K562 (cell line): ENCODE measurements at regions not wholly inside any gene's neighbourhood (a gene's known extent, or its start where the extent isn't known, plus 50 kb on each side); places are given as distances from the start of the nearest gene placed in this dataset.

ENCODE experiments used
- ATAC-seq: fragments of 200-7000 bp; cut with Tn5 transposase; 3 replicates; pipeline ENCODE4 v1.9.1; 2020; ENCODE audit warnings: moderate library complexity
- BruUV-seq: library from RNA; stranded (reverse); fragments of 400-500 nt; replicated peaks from 2 replicates; lab custom pipeline; 2021; lab: Mats Ljungman, UMichigan
- CTCF ChIA-PET: fragments of 300-600 bp; formaldehyde crosslinking; extraction: SDS; loops from one replicate; lab custom pipeline; 2021; ENCODE audit warnings: low intra/inter-chr PET ratio; lab: Yijun Ruan, JAX
- POLR2A ChIA-PET: fragments of 300-600, 350-650 bp; sonication (Branson Sonifier 250); formaldehyde crosslinking; extraction: SDS; loops from one replicate; lab custom pipeline; 2021; ENCODE audit warnings: antibody characterized with exemption, inconsistent platforms; lab: Yijun Ruan, JAX
- DNase-seq, 4 experiments: peaks; one replicate each; pipeline versions ENCODE4 v3.0.0 to v3.0.0-alpha.2; 2011 to 2018; ENCODE audit warnings: low spot score in 3 of 4, mixed read lengths in 3 of 4; ENCODE audit errors: extremely low read depth in 1 of 4
- FAIRE-seq: peaks from 2 replicates; lab custom pipeline; 2011; peaks lifted over from hg19 to GRCh38; lab: Jason Lieb, UNC
- H2AFZ ChIP-seq: 2 replicates; pipeline ENCODE4 v1.6.0; 2011; ENCODE audit warnings: low read depth, low read length, control low read depth, inconsistent platforms
- H3K27ac ChIP-seq: fragments of 200-600 bp; 3 replicates; pipeline ENCODE4 v1.8.0; 2011; ENCODE audit warnings: low read depth, mild to moderate bottlenecking, control low read depth, inconsistent platforms, low read length, moderate library complexity, mixed read lengths; ENCODE audit errors: extremely low read depth
- H3K27me3 ChIP-seq, 2 experiments: fragments of 300-600 bp in 1 of 2; 2 replicates in 1 of 2; 3 replicates in 1 of 2; pipeline versions ENCODE4 v1.6.0 to v1.8.0; 2011; ENCODE audit warnings: inconsistent platforms in 2 of 2, low read length in 2 of 2, mild to moderate bottlenecking in 1 of 2, mixed read lengths in 1 of 2, moderate library complexity in 1 of 2; ENCODE audit not compliant: control insufficient read depth in 2 of 2, insufficient read depth in 2 of 2
- H3K36me3 ChIP-seq: fragments of 300-600 bp; 3 replicates; pipeline ENCODE4 v1.8.0; 2011; ENCODE audit warnings: mild to moderate bottlenecking, low read length, inconsistent platforms; ENCODE audit not compliant: control insufficient read depth, insufficient read depth
- H3K4me1 ChIP-seq, 2 experiments: fragments of 200-600 bp in 1 of 2; replicated peaks in 1 of 2; 2 replicates in 1 of 2; 3 replicates in 1 of 2; pipeline versions ENCODE4 v1.5.1 to v1.8.0; 2011; ENCODE audit warnings: inconsistent platforms in 2 of 2, low read length in 2 of 2, mild to moderate bottlenecking in 1 of 2, mixed read lengths in 1 of 2, moderate library complexity in 1 of 2; ENCODE audit not compliant: control insufficient read depth in 2 of 2, insufficient read depth in 2 of 2
- H3K4me2 ChIP-seq: 2 replicates; pipeline ENCODE4 v1.6.1; 2011; ENCODE audit warnings: low read length, control low read depth, inconsistent platforms, mixed read lengths; ENCODE audit not compliant: insufficient read depth
- H3K4me3 ChIP-seq: fragments of 200-600 bp; sonication (generic), shearing (Covaris generic); 2 replicates; pipeline ENCODE4 v1.5.1; 2016; ENCODE audit warnings: control low read depth, inconsistent platforms
- H3K79me2 ChIP-seq: fragments of 200-600 bp; 3 replicates; pipeline ENCODE4 v1.8.0; 2011; ENCODE audit warnings: low read length, inconsistent platforms; ENCODE audit not compliant: control insufficient read depth, insufficient read depth
- H3K9ac ChIP-seq, 2 experiments: 2 replicates each; pipeline versions ENCODE4 v1.6.0 to v1.6.1; 2011; ENCODE audit warnings: low read depth in 2 of 2, low read length in 2 of 2, control low read depth in 1 of 2, inconsistent platforms in 1 of 2, mild to moderate bottlenecking in 1 of 2, mixed read lengths in 1 of 2; ENCODE audit not compliant: insufficient read depth in 1 of 2
- H3K9me1 ChIP-seq: one replicate; pipeline ENCODE4 v1.6.0; 2011; ENCODE audit warnings: inconsistent platforms, mild to moderate bottlenecking, low read length, moderate library complexity; ENCODE audit not compliant: control insufficient read depth, insufficient read depth
- H3K9me3 ChIP-seq: replicated peaks from 2 replicates; pipeline ENCODE4 v1.5.1; 2011; ENCODE audit warnings: low read depth, low read length, inconsistent platforms; ENCODE audit not compliant: control insufficient read depth, insufficient read depth
- H4K20me1 ChIP-seq: replicated peaks from 2 replicates; pipeline ENCODE4 v1.6.1; 2011; ENCODE audit warnings: low read length, inconsistent platforms, mixed read lengths; ENCODE audit not compliant: control insufficient read depth, insufficient read depth
- AFF4 ChIP-seq: sonication (generic); formaldehyde crosslinking; IDR thresholded peaks from 2 replicates; pipeline ENCODE4 v1.8.0; 2023; ENCODE audit warnings: mild to moderate bottlenecking, missing genetic modification reagents
- ASH1L ChIP-seq: fragments of 450-650 bp; IDR thresholded peaks from 2 replicates; pipeline ENCODE4 v1.6.1; 2018; ENCODE audit warnings: borderline replicate concordance, mild to moderate bottlenecking, low read depth; ENCODE audit not compliant: partially characterized antibody
- DIDO1 ChIP-seq: fragments of 450-650 bp; IDR thresholded peaks from 2 replicates; pipeline ENCODE4 v1.6.1; 2016; ENCODE audit warnings: low read depth, missing biosample characterization, missing genetic modification characterization
- ELK1 ChIP-seq: sonication (generic); formaldehyde crosslinking; IDR thresholded peaks from 2 replicates; pipeline ENCODE4 v1.8.1; 2022; ENCODE audit warnings: missing genetic modification reagents
- HDGF ChIP-seq: fragments of 450-650 bp; IDR thresholded peaks from 2 replicates; pipeline ENCODE4 v1.6.1; 2016
- HMBOX1 ChIP-seq: sonication (generic); IDR thresholded peaks from 2 replicates; pipeline ENCODE4 v1.6.1; 2016
- MEF2A ChIP-seq: IDR thresholded peaks from 2 replicates; pipeline ENCODE4 v1.6.1; 2011; ENCODE audit warnings: low read depth, mild to moderate bottlenecking, low read length, moderate library complexity; ENCODE audit not compliant: control insufficient read depth
- STAT5B ChIP-seq: fragments of 250-450 bp; sonication (Bioruptor Pico); IDR thresholded peaks from 2 replicates; pipeline ENCODE4 v1.8.0; 2021; ENCODE audit warnings: mild to moderate bottlenecking, inconsistent platforms
- TAF7 ChIP-seq: fragments of 450-650 bp; IDR thresholded peaks from 2 replicates; pipeline ENCODE4 v1.6.1; 2016; ENCODE audit warnings: missing genetic modification characterization, missing compliant biosample characterization
- WHSC1 ChIP-seq: IDR thresholded peaks from one replicate; pipeline ENCODE4 v1.6.1; 2012; ENCODE audit warnings: low read length, control low read depth, inconsistent platforms
- ZEB2 ChIP-seq: fragments of 450-650 bp; IDR thresholded peaks from 2 replicates; pipeline ENCODE4 v1.6.1; 2016
- ZHX1 ChIP-seq: fragments of 150-350 bp; conservative IDR thresholded peaks from 2 replicates; pipeline ENCODE4 v1.6.1; 2014; ENCODE audit warnings: low read length
- ZNF232 ChIP-seq: sonication (generic); formaldehyde crosslinking; IDR thresholded peaks from 2 replicates; pipeline ENCODE4 v1.8.0; 2022; ENCODE audit warnings: mild to moderate bottlenecking, missing genetic modification reagents
- ZNF57 ChIP-seq: fragments of 450-650 bp; formaldehyde crosslinking; IDR thresholded peaks from 2 replicates; pipeline ENCODE4 v1.4.0; 2020; ENCODE audit warnings: mild to moderate bottlenecking, moderate library complexity
- in situ Hi-C: fragments of 300-500 bp; cut with MboI; formaldehyde crosslinking; loops from 4 replicates; pipeline ENCODE4 v1.15.0; 2018; ENCODE audit warnings: inconsistent platforms, mixed read lengths
- intact Hi-C: fragments of 100-400 bp; cut with micrococcal nuclease; formaldehyde crosslinking; loops from 2 replicates; pipeline ENCODE4 v1.14.2; 2022

GRCh38 chrX:103886624-103887023, 54.6 kb upstream of the RAB9B start:
- Histone ChIP-seq H3K9me1 (no peaks in the 10 kb centered on the region), H2AFZ (no peak overlapping the region), H3K79me2 (no peaks in the 10 kb centered on the region), H4K20me1 (no peaks in the 10 kb centered on the region), H3K4me3 (no peak overlapping the region), H3K27me3 (no peaks in the 10 kb centered on the region), H3K9me3 (no peaks in the 10 kb centered on the region), H3K36me3 (no peaks in the 10 kb centered on the region), H3K27ac (no peak overlapping the region), H3K4me2 (no peak overlapping the region), H3K9ac (no peak overlapping the region), H3K4me1 (no peaks in the 10 kb centered on the region)
- intact Hi-C loops: no loop called here
- no TSS peak for BruUV-seq
- DNase-seq: no peak
- FAIRE-seq: no peak
- in situ Hi-C loops: no loop called here
- ChIA-PET POLR2A (no interaction called here), CTCF (no interaction called here)
- ATAC-seq: no peak
- TF ChIP-seq HMBOX1 (no peak), TAF7 (tag) (no peak), STAT5B (CRISPR knock-in tag) (no peak), AFF4 (no peak), WHSC1 (no peak), ZEB2 (no peak), DIDO1 (tag) (no peak), ZHX1 (no peak), ASH1L (no peak), HDGF (no peak), MEF2A (no peak), ZNF232 (no peak), ZNF57 (CRISPR knock-in tag) (no peak), ELK1 (CRISPR knock-in tag) (no peak)
